ENCODE measurements at regions not wholly inside any gene's neighbourhood (a gene's known extent, or its start where the extent isn't known, plus 50 kb on each side); places are given as distances from the start of the nearest gene placed in this dataset.

DNA sequence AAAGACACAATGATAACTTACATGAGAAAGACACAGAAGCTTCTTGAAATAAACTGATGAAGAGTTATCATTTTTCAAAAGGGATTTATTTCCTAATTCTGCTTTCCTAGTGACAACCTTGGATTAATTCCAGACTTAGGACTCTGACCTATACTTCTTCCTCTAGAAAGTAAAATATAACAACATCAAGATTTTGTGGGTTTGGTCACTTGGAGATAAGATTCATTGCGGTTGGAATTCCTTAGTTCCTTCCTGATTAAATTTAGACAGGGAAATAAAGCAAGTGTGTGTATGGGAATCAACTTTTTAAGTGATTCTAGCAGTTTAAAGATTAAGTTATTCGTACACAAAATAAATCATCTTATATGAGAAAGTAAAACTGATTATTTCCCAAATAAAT, 208.4 kb upstream of the CCDC150 start:
- H3K79me2 ChIP-seq (ENCODE audit: control insufficient read depth, insufficient read depth, low read length), result no peaks in the 10 kb centered on the region
- H3K4me2 ChIP-seq (ENCODE audit: extremely low read depth, insufficient read depth, low read length), result no peak overlapping the region
- H3K4me1 ChIP-seq (ENCODE audit: control insufficient read depth, extremely low read depth, insufficient read depth, low read length), result no peaks in the 10 kb centered on the region
- no peak overlapping the region for H3K9ac ChIP-seq (ENCODE audit: insufficient read depth, low read length)
- TF ChIP-seq, protein P1, sequence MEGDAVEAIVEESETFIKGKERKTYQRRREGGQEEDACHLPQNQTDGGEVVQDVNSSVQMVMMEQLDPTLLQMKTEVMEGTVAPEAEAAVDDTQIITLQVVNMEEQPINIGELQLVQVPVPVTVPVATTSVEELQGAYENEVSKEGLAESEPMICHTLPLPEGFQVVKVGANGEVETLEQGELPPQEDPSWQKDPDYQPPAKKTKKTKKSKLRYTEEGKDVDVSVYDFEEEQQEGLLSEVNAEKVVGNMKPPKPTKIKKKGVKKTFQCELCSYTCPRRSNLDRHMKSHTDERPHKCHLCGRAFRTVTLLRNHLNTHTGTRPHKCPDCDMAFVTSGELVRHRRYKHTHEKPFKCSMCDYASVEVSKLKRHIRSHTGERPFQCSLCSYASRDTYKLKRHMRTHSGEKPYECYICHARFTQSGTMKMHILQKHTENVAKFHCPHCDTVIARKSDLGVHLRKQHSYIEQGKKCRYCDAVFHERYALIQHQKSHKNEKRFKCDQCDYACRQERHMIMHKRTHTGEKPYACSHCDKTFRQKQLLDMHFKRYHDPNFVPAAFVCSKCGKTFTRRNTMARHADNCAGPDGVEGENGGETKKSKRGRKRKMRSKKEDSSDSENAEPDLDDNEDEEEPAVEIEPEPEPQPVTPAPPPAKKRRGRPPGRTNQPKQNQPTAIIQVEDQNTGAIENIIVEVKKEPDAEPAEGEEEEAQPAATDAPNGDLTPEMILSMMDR (conservative IDR thresholded peaks at IDR 0.05 in 1 of 2, IDR thresholded peaks at IDR 0.05 in 1 of 2; ENCODE audit: low read depth in 1 of 2, low read length in 2 of 2), result no peak
- no peak for TF ChIP-seq EZH2 (IDR thresholded peaks at IDR 0.05; ENCODE audit: low read length, missing control alignments)
- no peaks in the 10 kb centered on the region for H4K20me1 ChIP-seq (ENCODE audit: control insufficient read depth, extremely low read depth, insufficient read depth, low read length)
- H3K9me3 ChIP-seq (ENCODE audit: control insufficient read depth, insufficient read depth, low read depth, low read length), result no peaks in the 10 kb centered on the region
- no peaks in the 10 kb centered on the region for H3K36me3 ChIP-seq (ENCODE audit: control insufficient read depth, insufficient read depth, low read length)
- DNase-seq (ENCODE audit: low read depth in 2 of 2), result peak; percentile 6 to 51
- no peak overlapping the region for H2AFZ ChIP-seq (ENCODE audit: low read length)
- H3K4me3 ChIP-seq (replicated peaks in 1 of 4; ENCODE audit: control extremely low read depth in 1 of 4, insufficient read depth in 1 of 4, low read depth in 3 of 4, low read length in 4 of 4), result no peak overlapping the region
- no peak overlapping the region for H3K27ac ChIP-seq (ENCODE audit: insufficient read depth, low read length)
- H3K27me3 ChIP-seq (ENCODE audit: control insufficient read depth, insufficient read depth, low read length), result no peaks in the 10 kb centered on the region

DNA sequence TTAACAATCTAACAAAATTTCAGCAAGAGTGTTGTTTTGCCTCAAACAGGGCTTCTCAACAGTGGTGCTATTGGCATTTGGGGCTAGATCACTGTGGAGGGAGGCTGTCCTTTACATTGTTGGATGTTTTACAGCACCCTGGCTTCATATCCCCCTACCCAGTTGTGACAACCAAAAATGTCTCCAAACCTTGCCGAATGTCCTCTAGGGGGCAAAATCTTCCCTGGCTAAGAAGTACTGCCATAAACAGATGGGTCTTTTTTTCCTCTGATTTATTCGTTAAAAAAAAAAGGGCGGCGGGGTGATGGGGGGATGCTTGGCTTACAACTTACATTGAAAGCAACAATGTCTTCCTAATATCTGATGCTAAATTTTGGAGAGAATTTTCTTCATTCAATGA, 207.6 kb upstream of the CCDC150 start:
- no peak for TF ChIP-seq EZH2 (IDR thresholded peaks at IDR 0.05; ENCODE audit: low read length, missing control alignments)
- TF ChIP-seq, protein P1 (conservative IDR thresholded peaks at IDR 0.05 in 1 of 2, IDR thresholded peaks at IDR 0.05 in 1 of 2; ENCODE audit: low read depth in 1 of 2, low read length in 2 of 2), result peak; percentile 50 to 59
- Histone ChIP-seq H3K27ac (ENCODE audit: insufficient read depth, low read length) (no peak overlapping the region), H3K4me1 (ENCODE audit: control insufficient read depth, extremely low read depth, insufficient read depth, low read length) (no peaks in the 10 kb centered on the region), H4K20me1 (ENCODE audit: control insufficient read depth, extremely low read depth, insufficient read depth, low read length) (no peaks in the 10 kb centered on the region), H3K79me2 (ENCODE audit: control insufficient read depth, insufficient read depth, low read length) (no peaks in the 10 kb centered on the region), H3K4me2 (ENCODE audit: extremely low read depth, insufficient read depth, low read length) (no peak overlapping the region), H2AFZ (ENCODE audit: low read length) (no peak overlapping the region), H3K27me3 (ENCODE audit: control insufficient read depth, insufficient read depth, low read length) (no peaks in the 10 kb centered on the region), H3K36me3 (ENCODE audit: control insufficient read depth, insufficient read depth, low read length) (no peaks in the 10 kb centered on the region), H3K4me3 (replicated peaks in 1 of 4; ENCODE audit: control extremely low read depth in 1 of 4, insufficient read depth in 1 of 4, low read depth in 3 of 4, low read length in 4 of 4) (no peak overlapping the region), H3K9me3 (ENCODE audit: control insufficient read depth, insufficient read depth, low read depth, low read length) (no peaks in the 10 kb centered on the region), H3K9ac (ENCODE audit: insufficient read depth, low read length) (no peak overlapping the region)
- DNase-seq (ENCODE audit: low read depth in 2 of 2), result peak; percentile 15 to 34

DNA sequence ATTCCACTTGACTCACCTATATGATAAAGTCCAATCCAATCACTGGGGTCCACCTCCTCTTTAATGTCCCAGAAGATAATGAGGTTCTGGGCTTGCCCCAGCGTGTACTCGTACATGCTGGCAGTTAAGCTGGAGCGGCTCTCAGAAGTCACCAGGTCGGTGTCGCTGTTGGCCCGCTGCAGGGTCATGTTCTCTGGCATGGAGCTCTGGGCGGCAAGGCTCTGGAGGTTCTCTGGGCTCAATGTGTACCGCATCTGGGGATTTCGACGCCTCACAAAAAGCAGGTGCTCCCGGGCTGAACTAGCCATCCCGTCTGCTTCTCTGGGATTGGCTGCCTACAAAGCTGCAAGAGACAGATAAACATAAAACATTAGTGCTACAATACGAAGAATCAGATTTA, 206.4 kb upstream of the CCDC150 start:
- Histone ChIP-seq H3K79me2 (ENCODE audit: control insufficient read depth, insufficient read depth, low read length) (no peaks in the 10 kb centered on the region), H3K36me3 (ENCODE audit: control insufficient read depth, insufficient read depth, low read length) (no peaks in the 10 kb centered on the region), H4K20me1 (ENCODE audit: control insufficient read depth, extremely low read depth, insufficient read depth, low read length) (no peaks in the 10 kb centered on the region), H2AFZ (ENCODE audit: low read length) (no peak overlapping the region), H3K4me2 (ENCODE audit: extremely low read depth, insufficient read depth, low read length) (no peak overlapping the region), H3K27me3 (ENCODE audit: control insufficient read depth, insufficient read depth, low read length) (no peaks in the 10 kb centered on the region), H3K9me3 (ENCODE audit: control insufficient read depth, insufficient read depth, low read depth, low read length) (no peaks in the 10 kb centered on the region), H3K4me3 (replicated peaks in 1 of 4; ENCODE audit: control extremely low read depth in 1 of 4, insufficient read depth in 1 of 4, low read depth in 3 of 4, low read length in 4 of 4) (no peak overlapping the region), H3K27ac (ENCODE audit: insufficient read depth, low read length) (no peak overlapping the region), H3K4me1 (ENCODE audit: control insufficient read depth, extremely low read depth, insufficient read depth, low read length) (no peaks in the 10 kb centered on the region), H3K9ac (ENCODE audit: insufficient read depth, low read length) (no peak overlapping the region)
- no peak for TF ChIP-seq EZH2 (IDR thresholded peaks at IDR 0.05; ENCODE audit: low read length, missing control alignments)
- TF ChIP-seq, protein P1 (conservative IDR thresholded peaks at IDR 0.05 in 1 of 2, IDR thresholded peaks at IDR 0.05 in 1 of 2; ENCODE audit: low read depth in 1 of 2, low read length in 2 of 2), result no peak
- no peak for DNase-seq (ENCODE audit: low read depth in 2 of 2)
